ENCODE measurements at regions not wholly inside any gene's neighbourhood (a gene's known extent, or its start where the extent isn't known, plus 50 kb on each side); places are given as distances from the start of the nearest gene placed in this dataset.

- in situ Hi-C loops (cut with HindIII; ENCODE audit: low pct_ligation_motif_present, low sequenced_read_pairs), result no loop called here
- Histone ChIP-seq H3K4me3 (ENCODE audit: low read depth, low read length) (no peak overlapping the region), H3K27ac (no peak overlapping the region), H3K27me3 (replicated peaks) (no peaks in the 10 kb centered on the region), H3K36me3 (replicated peaks) (no peaks in the 10 kb centered on the region)
- DNase-seq, result no peak
- TF ChIP-seq, protein P1, sequence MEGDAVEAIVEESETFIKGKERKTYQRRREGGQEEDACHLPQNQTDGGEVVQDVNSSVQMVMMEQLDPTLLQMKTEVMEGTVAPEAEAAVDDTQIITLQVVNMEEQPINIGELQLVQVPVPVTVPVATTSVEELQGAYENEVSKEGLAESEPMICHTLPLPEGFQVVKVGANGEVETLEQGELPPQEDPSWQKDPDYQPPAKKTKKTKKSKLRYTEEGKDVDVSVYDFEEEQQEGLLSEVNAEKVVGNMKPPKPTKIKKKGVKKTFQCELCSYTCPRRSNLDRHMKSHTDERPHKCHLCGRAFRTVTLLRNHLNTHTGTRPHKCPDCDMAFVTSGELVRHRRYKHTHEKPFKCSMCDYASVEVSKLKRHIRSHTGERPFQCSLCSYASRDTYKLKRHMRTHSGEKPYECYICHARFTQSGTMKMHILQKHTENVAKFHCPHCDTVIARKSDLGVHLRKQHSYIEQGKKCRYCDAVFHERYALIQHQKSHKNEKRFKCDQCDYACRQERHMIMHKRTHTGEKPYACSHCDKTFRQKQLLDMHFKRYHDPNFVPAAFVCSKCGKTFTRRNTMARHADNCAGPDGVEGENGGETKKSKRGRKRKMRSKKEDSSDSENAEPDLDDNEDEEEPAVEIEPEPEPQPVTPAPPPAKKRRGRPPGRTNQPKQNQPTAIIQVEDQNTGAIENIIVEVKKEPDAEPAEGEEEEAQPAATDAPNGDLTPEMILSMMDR (IDR thresholded peaks at IDR 0.05; ENCODE audit: low read depth, low read length, missing control alignments), result no peak
These were observed 76.3 kb upstream of the CUX1 start for GRCh38 chr7:101740981-101741725.

DNA sequence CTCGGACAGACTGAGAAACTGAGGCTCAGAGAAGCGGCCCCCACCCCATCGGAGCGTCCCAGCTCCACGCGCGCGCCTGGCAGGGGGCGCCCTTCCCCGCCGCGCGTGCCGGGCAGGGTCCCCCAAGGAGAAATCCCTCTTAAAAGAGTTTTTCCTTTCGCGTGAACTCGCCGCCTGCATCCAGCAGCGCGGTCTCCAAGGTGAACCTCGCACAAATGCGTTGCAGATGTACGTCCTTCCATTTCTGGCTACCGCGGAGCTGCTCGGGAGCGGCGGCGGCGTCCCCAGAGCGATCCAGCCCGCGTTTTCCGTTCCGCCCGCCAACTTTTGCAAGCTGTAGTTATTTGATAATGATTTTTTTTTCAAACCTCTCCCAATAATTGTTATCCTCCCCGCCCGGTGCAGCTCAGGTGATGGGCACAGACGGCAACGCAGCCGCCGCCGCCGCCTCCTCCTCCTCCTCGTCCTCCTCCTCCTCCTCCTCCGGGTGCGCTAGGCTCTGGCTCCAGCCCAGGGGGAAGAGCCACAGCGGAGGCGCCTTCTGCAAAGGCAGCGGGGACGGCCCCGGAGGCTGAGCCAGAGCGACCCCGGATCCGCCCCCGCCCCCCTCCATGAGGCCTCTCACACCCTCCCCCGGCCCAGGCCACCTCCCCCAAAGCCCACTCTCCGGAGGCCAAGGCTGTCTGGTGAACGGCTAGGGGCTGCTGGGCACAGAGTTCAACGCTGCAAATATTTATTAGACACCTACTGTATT, 74.0 kb upstream of the CUX1 start:
- H3K27me3 ChIP-seq (replicated peaks), result peaks cover 7% of the 10 kb centered on the region
- no peaks in the 10 kb centered on the region for H3K36me3 ChIP-seq (replicated peaks)
- TF ChIP-seq, protein P1 (IDR thresholded peaks at IDR 0.05; ENCODE audit: low read depth, low read length, missing control alignments), result peak; percentile 46
- peak overlapping the region; percentile 52 for H3K4me3 ChIP-seq (ENCODE audit: low read depth, low read length)
- peak; percentile 34 for DNase-seq
- H3K27ac ChIP-seq, result no peak overlapping the region
- in situ Hi-C loops (cut with HindIII; ENCODE audit: low pct_ligation_motif_present, low sequenced_read_pairs), result no loop called here

DNA sequence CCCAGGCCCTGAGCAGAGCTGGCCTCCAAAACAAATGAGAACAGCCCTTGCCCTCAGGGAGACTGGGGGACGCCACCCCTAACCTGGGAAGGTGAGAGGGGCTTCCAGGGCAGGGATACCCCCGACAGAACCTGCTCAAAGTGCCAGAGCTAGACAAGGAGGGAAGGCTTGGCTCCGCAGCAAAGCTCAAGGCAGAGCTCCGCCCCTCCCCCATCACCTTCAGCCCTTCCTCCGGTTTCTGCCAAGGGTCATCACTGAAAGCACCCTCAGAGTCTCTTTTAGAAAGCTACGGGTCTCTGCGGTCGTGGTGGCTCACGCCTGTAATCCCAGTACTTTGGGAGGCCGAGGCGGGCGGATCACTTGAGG, 73.4 kb upstream of the CUX1 start:
- H3K27ac ChIP-seq, result no peak overlapping the region
- in situ Hi-C loops (cut with HindIII; ENCODE audit: low pct_ligation_motif_present, low sequenced_read_pairs), result no loop called here
- no peaks in the 10 kb centered on the region for H3K36me3 ChIP-seq (replicated peaks)
- TF ChIP-seq, protein P1 (IDR thresholded peaks at IDR 0.05; ENCODE audit: low read depth, low read length, missing control alignments), result no peak
- H3K27me3 ChIP-seq (replicated peaks), result peaks cover 7% of the 10 kb centered on the region
- H3K4me3 ChIP-seq (ENCODE audit: low read depth, low read length), result no peak overlapping the region
- DNase-seq, result no peak

DNA sequence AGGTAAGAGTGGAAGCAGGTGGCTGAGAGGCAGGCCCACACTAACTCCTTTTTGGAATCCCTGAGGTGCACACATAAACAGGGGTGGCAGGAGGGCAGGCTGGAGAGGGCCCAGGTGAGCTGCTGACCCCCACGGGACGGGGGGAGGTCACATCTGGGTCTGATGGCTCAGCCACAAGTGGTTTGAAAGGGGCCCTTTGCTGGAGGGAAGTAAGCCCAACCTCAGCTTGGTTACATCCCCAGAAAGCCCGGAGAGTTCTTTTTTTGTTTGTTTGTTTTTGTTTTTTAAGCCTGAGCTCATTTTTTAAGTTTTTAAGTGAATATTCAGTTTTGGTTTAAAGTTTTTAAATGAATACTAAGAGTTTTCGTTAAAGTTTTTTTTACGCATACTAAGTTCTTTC, 72.8 kb upstream of the CUX1 start:
- no peak overlapping the region for H3K27ac ChIP-seq
- no peak overlapping the region for H3K4me3 ChIP-seq (ENCODE audit: low read depth, low read length)
- H3K27me3 ChIP-seq (replicated peaks), result peaks cover 7% of the 10 kb centered on the region
- in situ Hi-C loops (cut with HindIII; ENCODE audit: low pct_ligation_motif_present, low sequenced_read_pairs), result no loop called here
- H3K36me3 ChIP-seq (replicated peaks), result no peaks in the 10 kb centered on the region
- TF ChIP-seq, protein P1 (IDR thresholded peaks at IDR 0.05; ENCODE audit: low read depth, low read length, missing control alignments), result no peak
- DNase-seq, result no peak

- Histone ChIP-seq H3K4me3 (ENCODE audit: low read depth, low read length) (no peak overlapping the region), H3K36me3 (replicated peaks) (no peaks in the 10 kb centered on the region), H3K27me3 (replicated peaks) (peaks cover 7% of the 10 kb centered on the region), H3K27ac (no peak overlapping the region)
- DNase-seq, result no peak
- TF ChIP-seq, protein P1 (IDR thresholded peaks at IDR 0.05; ENCODE audit: low read depth, low read length, missing control alignments), result no peak
- in situ Hi-C loops (cut with HindIII; ENCODE audit: low pct_ligation_motif_present, low sequenced_read_pairs), result no loop called here
These were observed 71.1 kb upstream of the CUX1 start for GRCh38 chr7:101746314-101746713.
